OCI-M2 (cell line): ENCODE measurements at regions not wholly inside any gene's neighbourhood (a gene's known extent, or its start where the extent isn't known, plus 50 kb on each side); places are given as distances from the start of the nearest gene placed in this dataset.

Source experiments
- DNase-seq: peaks from one replicate; lab custom pipeline; 2025; ENCODE audit not compliant: unreplicated experiment; lab: John Stamatoyannopoulos, UW

GRCh38 chr15:38671675-38672254 is 107.2 kb upstream of the RASGRP1 start:
- DNase-seq, result no peak

- no peak for DNase-seq
Observed at GRCh38 chr15:38672273-38672672, 107.7 kb upstream of the RASGRP1 start.

DNA sequence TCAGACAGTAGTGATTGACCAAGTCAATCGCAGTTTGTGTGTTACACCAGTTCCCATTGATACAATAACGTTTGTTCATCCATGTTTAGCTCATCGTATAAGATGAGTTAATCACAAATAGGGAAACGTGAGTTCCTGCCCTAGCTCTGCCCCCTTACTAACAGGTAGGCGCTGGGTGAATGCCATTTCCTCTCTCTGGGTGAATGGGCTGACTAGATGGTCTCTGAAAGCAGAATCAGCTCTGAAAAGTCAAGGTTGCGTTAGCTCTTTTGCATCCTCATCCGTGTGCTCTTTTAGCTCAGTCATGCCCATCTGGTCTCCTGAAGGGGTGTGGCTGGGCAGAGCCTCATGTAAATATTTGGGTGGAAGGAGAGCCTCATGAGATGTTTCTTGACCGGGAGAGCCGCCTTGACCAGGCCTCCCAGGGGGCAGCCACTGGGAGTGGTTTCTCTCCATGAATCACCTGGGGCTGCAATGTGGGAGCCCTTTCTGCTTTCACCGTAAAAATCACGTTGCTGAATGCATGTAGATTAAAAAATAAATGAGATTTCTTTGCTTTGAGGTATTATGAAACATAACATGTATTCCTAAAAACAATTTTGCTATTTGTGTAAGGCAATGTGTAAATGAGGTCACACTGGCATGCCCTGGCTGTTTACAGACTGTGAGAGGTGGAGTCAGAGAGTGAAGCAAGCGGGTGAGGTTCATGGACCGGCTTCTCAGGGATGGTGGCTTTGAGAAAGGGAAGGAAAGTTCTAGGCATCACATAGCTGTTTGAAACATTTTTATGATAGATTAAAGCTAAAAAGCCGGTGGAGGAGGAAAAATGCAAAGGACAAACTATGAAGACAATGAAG is 108.4 kb upstream of the RASGRP1 start:
- no peak for DNase-seq

DNA sequence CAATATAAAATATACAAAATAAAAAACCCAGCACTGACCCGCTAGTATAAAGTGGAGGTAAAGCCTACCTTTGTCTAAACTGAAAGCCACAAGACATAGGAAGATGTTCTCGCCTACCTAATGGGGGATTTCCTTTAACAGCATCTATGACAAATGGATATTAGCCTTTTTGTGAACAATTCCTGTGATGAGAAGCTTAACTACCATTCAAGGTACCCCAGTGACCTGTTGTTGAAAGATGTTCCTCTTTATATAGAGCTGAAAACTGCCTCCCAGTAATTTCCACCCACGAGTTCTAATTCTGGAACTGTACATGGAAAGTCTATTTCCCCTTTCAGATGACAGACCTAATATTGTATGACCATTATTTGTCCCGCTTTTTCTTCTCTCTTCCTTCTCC is 109.8 kb upstream of the RASGRP1 start:
- DNase-seq, result no peak

- no peak for DNase-seq
Observed at GRCh38 chr15:38678281-38678680, 113.7 kb upstream of the RASGRP1 start.

DNA sequence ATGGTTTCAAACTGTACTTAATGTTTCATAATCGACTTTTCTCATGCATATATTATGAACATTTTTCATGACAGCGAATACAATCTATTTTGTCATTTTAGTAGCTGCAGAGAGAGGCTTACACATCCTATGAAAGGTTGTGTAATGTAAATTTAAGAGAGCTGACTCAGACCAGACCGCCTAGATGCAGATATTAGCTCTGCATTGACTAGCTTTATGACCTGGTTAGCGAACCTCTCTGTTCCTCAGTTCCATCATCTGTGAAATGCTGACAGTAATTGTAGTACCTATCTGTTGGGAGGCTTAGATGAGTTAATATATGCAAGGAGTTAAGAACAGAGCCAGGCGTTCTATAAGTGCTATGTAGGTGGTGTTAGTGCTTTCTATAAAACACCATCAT is 116.2 kb upstream of the RASGRP1 start:
- DNase-seq, result no peak

DNA sequence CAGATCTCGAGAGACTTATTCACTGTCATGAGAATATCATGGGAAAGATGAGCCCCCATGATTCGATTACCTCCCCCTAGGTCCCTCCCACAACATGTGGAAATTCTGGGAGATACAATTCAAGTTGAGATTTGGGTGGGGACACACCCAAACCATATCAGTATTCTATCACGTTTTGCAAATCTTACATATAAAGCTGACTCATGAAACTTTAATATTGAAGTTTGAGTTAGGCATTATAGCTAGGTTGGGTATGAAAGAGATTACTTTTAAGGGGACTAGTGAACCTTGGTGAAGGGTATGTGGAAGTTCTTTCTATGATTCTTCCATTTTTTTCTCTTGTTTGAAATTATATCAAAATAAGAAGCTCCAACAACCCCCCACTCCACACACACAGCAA is 117.7 kb upstream of the RASGRP1 start:
- DNase-seq, result no peak

DNA sequence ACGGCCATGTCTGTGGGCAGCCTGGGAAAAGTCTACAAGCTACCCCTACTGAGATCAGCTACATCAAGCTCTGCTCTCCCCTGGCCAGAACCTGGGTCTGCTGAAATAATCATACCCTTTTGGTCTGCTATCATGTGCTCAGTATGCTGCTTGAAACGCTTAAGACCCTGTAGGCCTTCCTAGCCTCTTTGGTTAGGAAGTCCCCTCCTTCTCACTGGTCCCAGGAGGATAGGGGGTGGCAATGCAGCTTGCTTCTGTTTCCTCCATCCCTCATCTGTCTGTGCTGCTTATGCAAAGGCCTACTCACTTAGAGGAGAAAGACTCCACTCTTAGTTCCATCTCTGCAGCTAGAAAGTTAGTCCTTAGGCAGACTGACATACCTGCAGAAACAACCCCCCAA is 118.2 kb upstream of the RASGRP1 start:
- no peak for DNase-seq

DNA sequence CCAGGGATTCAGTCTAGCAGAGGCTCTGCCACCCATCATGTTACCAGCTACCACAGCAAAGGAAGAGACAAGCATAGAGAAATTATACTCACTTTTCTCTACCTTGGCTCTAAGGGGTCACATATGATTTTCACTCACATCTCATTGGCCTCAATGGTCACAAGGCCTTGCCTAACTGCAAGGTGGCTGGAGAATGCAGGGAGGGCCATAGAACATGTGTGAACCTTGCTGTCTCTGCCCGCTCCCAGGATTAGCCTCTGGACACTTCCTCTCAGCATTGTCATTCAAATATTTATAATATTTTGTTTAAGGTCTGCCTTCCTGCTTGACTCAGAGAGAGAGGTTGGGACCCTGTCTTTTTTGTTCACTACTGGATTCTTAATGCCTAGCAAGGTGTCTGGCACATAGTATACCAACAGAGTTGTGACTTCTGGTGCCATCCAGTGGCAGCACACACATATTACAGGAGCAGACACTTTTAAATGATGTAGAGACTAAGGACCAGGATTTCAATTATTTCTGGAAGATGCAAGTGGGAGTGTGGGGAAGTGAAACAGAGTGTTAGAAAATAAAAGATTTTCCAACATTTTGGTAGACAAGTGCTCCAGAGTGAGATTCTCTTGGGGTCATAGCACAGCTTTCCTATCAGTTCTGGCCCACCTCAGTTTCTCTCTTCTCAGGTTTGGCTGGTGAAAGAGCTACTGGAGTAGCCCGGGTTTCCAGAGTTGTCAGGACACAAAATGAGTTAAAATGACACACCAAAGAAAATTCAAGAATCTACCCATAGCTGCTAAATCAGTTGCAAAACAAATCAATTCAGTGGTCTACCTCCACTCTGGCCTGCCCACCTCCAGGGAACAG is 119.0 kb upstream of the RASGRP1 start:
- no peak for DNase-seq

DNA sequence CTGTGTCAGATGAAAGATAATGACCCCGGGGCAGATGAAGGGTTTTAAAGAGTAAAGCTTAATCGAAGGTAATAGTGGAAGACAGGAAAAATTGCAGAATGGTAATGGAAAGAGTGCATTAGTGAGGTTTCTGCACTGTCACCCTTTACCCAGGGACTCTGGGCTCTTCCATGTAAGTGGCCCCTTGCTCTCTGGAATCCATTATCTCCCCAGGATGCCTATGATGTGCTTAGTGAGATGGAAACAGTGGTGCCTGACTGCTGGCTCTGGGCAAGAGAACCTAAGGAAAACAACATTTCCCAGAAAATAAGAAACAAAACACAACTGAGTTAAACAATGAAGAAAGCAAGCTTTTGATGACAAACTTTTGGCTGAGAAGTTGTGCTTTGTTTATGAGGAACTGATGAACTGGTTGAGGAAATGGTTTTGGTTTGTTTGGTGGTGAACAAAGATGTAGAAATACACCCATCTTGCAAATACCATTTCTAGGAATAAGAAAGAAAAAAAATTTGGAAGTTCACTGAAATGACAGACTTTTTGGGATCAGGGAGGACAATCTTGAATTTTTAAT is 119.9 kb upstream of the RASGRP1 start:
- no peak for DNase-seq

DNA sequence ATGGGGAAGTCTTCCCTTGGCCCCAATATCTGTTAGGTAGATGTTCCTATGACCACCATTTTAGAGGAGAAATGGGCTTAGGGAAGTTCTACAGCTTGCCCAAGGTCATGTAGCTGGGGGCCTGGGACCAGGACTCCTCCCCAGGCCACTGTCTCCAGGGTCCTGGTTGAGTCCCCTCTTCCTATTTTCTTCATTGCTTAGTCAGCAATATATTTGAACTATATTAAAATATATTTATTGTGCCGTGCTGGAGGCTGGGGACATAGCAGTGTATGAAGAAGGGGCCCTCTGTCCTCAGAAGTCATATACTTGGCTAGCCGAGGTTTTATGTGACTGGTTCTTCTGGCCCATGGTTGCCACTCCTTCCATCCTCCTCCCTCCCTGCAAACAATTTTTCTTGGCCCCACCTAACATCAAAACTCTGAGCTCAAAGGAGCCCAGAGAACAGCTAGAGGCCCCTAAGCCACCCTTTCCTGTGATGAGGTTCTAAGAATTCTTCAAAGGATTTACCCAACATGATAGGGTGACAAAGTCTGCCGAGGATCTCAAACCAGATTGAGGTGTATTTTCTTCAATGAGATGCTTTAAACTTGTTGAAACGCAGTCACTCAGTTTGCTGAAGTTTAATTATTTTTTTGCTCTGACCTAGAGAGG is 121.2 kb upstream of the RASGRP1 start:
- DNase-seq, result no peak

- DNase-seq, result no peak
Observed at GRCh38 chr15:38687340-38687739, 122.7 kb upstream of the RASGRP1 start.

GRCh38 chr15:38687775-38688495 is 123.3 kb upstream of the RASGRP1 start:
- no peak for DNase-seq

DNA sequence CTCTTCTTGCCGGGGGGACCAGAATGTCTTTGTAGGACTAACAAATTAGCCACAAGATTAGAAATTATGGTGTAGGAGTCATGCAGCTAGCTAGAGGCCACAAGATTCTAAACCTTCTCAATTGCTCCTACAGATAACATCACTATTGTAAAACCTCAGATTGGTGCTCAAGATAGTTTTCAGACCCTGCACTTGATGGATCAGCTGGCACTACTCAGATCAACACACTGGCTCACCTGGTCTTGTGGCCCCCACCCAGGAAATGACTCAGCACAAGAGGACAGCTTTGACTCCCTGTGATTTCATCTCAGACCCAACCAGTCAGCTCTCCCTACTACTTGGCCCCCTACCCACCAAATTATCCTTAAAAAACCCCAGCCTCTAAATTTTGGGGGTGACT is 124.1 kb upstream of the RASGRP1 start:
- DNase-seq, result no peak

DNA sequence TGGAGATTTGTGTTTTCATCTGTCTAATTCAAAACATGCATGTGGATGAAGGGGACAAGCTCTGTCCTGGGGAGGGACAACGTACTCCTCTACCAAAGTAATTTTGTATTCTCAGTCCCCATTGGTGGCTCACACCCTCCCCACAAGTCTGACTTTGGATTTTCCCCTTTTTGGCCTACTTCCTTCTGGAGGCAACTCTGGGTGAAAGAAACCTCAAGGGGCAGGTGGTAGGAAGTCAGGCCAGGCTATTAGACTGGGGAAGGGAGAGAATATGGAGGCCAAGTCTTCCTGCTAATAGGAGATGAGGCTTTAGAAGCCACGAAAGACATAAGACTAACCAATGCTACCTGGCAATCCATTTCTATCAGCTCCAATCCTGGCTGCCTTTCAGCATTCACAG is 124.9 kb upstream of the RASGRP1 start:
- no peak for DNase-seq

- no peak for DNase-seq
Observed at GRCh38 chr15:38690216-38690615, 125.6 kb upstream of the RASGRP1 start.

DNA sequence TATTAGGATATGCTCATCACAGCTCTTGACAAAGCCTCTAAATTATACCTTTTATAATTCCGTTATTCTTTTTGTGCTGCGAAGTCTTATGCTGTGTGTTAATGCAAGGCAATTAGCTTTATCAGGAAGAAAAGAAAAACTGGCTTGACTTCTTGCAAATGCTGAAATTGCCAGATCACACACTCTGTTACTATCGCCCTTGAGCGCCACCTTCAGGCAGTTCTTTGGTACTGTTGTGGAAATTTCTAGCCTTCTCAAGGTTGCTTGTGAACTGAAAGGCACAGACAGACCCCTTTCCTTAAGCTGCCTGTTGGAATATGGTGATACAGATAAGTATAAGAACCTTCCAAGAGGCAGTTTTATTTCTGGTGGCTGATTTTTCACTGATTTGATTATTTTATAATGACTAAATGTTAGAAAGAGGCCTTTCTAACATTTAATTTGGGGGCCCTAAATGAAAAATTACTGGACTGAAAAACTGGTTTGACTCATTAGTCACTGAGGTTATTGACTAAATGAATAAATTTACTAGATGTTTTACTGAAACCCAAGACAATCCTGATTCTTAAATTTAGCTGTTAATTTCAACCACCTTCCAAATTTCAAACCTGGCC is 126.2 kb upstream of the RASGRP1 start:
- peak; percentile 17 for DNase-seq

GRCh38 chr15:38691377-38691776 is 126.8 kb upstream of the RASGRP1 start:
- no peak for DNase-seq

GRCh38 chr15:38691965-38692788 is 127.6 kb upstream of the RASGRP1 start:
- no peak for DNase-seq
